AG09319 (cell line): ENCODE measurements at regions not wholly inside any gene's neighbourhood (a gene's known extent, or its start where the extent isn't known, plus 50 kb on each side); places are given as distances from the start of the nearest gene placed in this dataset.

Experiments
- DNase-seq: peaks from one replicate; pipeline ENCODE4 v3.0.0-alpha.2; 2010; ENCODE audit warnings: low read depth; ENCODE audit errors: extremely low read depth
- TF ChIP-seq, protein P1 (sequence below): IDR thresholded peaks from 2 replicates; pipeline ENCODE4 v1.5.1; 2011; ENCODE audit warnings: low read depth, mild to moderate bottlenecking, inconsistent platforms, low read length, moderate library complexity

DNA sequence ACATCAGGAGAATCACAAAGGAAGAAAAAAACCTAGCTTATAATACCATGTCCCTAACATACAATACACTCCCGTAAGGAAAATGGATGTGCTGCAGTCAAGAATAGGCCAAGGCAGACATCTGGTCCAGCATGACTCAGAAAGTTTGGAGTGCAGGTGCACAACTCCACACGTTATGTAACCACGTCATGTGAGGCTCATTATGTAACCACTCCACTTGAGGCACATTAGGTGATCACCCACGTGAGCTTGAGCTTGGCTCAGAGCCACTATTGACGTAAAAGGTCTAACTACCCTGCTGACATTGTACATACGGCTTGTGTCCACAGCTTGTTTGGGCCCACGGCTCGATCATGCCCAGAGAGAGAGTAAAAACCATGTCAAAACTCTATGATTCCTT lies 99.8 kb upstream of the C1orf21 start:
- TF ChIP-seq, protein P1, sequence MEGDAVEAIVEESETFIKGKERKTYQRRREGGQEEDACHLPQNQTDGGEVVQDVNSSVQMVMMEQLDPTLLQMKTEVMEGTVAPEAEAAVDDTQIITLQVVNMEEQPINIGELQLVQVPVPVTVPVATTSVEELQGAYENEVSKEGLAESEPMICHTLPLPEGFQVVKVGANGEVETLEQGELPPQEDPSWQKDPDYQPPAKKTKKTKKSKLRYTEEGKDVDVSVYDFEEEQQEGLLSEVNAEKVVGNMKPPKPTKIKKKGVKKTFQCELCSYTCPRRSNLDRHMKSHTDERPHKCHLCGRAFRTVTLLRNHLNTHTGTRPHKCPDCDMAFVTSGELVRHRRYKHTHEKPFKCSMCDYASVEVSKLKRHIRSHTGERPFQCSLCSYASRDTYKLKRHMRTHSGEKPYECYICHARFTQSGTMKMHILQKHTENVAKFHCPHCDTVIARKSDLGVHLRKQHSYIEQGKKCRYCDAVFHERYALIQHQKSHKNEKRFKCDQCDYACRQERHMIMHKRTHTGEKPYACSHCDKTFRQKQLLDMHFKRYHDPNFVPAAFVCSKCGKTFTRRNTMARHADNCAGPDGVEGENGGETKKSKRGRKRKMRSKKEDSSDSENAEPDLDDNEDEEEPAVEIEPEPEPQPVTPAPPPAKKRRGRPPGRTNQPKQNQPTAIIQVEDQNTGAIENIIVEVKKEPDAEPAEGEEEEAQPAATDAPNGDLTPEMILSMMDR = no peak
- no peak for DNase-seq

DNA sequence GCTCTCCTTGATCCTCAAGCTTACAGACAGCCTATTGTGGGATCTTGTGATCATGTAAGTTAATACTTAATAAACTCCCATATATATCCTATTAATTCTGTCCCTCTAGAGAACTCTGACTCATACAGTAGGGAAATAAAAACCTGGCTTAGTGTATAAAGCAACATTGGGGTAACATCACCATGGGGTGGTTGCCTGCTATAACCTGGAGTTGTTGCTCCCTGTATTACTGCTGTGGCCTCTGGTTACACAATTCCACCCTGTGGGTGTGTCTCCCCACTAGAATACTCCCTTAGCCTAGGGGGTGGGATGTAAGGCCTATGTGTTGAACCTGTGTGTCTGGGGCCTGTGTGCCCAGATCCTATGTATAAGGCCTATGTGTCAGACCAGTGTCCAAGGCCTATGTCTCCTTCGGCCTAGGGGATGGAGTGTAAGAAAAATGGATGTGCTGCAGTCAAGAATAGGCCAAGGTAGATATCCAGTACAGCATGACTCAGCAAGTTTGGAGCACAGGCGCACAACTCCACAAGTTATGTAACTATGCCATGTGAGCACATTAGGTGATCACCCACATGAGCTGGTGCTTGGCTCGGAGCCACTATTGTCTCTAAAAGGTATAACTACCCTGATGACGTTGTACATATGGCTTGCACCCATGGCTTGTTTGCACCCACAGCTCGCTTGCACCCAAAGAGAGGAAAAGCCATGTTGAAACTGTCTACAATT lies 96.8 kb upstream of the C1orf21 start:
- TF ChIP-seq, protein P1 = no peak
- DNase-seq = no peak

DNA sequence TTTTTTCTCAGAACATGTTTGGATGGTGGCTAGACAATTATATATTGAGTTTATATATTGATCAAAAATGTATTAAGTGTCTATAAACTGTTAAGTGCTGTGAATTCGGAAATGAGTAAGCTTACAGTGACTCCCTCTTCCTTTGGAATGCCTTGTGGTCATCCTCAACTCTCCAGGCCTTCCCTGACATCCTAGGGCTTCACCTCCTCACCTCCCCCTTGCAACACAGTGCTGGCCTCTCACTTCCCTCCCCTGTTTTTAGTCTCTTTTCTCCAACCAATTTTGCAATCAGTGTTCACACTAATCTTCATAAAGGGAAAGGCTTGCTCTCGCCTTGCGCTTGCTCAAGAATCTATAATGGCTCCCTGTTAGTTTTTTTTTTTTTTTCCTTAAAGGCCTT lies 95.1 kb upstream of the C1orf21 start:
- TF ChIP-seq, protein P1 = no peak

DNA sequence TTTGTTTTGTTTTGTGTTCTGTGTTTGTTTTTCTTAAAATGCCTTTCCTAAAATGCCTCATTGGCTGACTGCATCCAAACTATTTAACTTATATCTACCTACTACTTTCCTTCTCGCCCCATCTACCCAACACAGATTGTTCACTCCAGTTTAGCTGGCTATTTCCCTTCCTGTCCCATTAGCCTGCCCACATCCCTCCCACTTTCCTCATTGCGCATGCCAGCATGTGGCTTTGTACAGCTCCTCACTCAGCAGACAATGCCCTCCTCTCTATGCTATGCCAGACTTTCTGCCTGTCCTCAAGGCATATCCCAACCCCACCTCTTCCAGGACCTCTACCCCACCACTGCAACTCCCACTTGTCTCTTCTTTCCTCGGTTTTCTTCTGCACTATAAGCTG lies 94.7 kb upstream of the C1orf21 start:
- no peak for DNase-seq
- TF ChIP-seq, protein P1 = no peak

More for the DNA sequence above, 95.1 kb upstream of the C1orf21 start:
- DNase-seq = no peak

DNA sequence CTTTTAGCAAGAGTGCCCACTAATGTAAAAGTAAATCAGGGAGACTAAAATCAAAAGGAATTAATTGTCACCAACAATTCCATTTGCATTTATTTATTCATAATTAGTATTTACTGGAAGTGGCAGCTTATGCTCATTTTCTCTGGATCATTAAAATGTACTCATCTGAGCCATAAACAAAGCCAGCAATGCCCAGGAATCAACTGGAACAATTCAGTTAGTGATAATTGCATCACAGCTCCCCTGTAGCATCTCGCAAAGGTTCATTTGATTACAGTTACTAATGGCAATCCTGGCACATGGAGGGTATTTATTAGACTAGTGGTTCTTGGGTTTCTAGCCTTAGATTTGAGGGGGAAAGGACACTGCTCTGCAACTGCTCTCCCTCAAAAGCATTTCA lies 92.7 kb upstream of the C1orf21 start:
- DNase-seq = no peak
- TF ChIP-seq, protein P1 = no peak

DNA sequence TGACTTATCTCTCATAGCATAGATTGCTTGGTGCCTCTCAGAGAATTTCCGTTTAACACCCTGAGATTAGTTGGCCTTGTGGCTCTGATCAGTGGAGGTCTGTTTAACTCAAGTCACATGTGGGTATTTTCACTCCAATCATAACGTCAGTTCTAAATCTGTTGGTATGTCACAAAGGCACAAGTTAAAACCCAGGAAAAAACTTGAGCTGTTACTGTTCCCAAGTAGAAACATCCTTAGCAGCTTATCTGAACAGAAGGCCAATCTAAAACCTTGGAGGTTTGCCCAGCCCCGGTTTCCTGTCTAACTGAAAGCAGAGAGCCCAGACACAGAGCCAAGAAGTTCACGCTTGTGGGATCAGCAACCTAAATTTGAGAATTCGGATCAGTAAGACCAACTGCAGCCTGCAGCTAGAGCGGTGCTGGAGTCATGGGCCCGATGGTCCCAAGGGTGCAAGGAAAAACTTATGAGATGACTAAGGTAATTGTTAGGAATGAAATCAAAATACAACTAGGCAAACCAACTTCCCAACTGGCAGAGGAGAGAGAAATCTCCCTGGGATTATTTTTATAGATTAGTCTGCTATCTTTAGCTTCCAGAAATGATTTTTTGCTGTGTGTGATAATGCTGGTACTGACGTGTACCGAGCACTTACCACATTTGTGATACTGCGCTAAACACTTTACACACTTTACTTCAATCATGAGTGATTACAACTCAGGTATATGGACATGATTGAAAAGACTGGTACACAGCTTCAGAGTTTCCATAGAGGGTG lies 90.2 kb upstream of the C1orf21 start:
- TF ChIP-seq, protein P1 = no peak
- peak; percentile 90 for DNase-seq

DNA sequence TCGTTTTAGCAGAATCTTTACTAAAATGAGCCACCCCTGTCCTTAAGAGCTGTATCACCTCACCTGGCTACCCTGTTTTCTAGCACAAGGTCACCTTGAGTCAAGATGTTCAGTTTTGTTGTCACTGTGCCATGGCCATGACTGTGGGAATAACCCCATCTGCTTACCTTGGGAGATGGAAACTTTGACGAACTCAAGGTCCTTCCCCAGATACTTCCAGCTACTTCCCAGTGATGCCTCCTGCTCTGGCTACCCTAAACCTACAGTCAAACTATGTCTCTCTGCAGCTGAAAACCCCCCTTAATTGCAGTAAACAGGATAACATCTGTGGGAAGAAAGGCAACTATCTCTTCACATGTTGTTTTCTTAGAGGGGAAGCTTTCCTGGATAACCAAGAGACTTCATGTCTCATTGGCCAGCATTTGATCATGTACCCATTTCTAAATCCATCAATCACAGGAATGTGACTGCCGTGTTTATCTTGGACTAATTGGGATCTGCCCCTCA lies 89.5 kb upstream of the C1orf21 start:
- TF ChIP-seq, protein P1 = no peak
- no peak for DNase-seq
